Neural cell (in vitro differentiated cells): ENCODE measurements at regions not wholly inside any gene's neighbourhood (a gene's known extent, or its start where the extent isn't known, plus 50 kb on each side); places are given as distances from the start of the nearest gene placed in this dataset.

Experiments used
- POLR2AphosphoS5 ChIP-seq: IDR thresholded peaks from 2 replicates; pipeline ENCODE4 v1.6.1; 2012
- RAD21 ChIP-seq: fragments of 450-650 bp; conservative IDR thresholded peaks from 2 replicates; pipeline ENCODE4 v1.6.1; 2014; ENCODE audit warnings: antibody characterized with exemption, mild to moderate bottlenecking, moderate library complexity
- TAF1 ChIP-seq: IDR thresholded peaks from 2 replicates; pipeline ENCODE4 v1.6.1; 2012; ENCODE audit warnings: low read depth
- TF ChIP-seq, protein P1 (sequence below): fragments of 450-650 bp; IDR thresholded peaks from 2 replicates; pipeline ENCODE4 v1.5.1; 2014; ENCODE audit warnings: antibody characterized with exemption, mild to moderate bottlenecking, moderate library complexity; ENCODE audit not compliant: poor library complexity, severe bottlenecking

DNA sequence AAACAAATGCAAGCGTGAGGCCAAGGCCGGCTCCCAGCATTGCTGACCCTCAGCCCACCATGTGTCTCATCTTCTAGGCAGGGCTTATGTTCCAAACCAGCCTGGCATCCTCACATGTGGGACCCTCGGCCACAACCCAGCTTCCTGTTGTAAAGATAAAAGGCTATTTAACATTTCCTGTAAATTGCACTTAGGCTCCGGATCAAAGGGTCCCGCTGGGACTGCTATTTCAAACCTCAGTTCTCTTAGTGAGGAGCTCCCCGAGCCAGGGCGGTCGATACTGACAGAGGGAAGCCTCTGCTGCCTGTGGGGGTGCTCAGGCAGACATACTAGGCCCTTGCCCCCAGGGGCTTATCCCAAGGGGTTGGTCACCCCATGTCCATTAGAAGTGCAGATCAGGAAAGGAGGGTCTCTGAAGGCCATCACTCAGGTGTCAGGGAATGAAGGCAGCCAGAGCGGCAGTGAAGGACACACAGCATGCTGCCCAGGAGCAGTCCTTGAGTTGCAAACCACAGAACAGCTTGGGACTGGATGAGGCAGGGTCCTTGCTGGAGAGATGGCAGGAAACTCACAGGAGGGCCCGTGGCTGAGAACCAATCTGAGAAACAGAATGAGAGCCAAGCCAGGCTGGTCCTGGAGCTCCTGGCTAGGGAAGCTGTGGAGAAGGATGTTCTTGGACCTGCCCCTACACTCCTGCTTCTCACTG, 239.9 kb downstream of the TLE3 start:
- TF ChIP-seq TAF1 (no peak), POLR2AphosphoS5 (no peak), RAD21 (no peak)
- TF ChIP-seq, protein P1, sequence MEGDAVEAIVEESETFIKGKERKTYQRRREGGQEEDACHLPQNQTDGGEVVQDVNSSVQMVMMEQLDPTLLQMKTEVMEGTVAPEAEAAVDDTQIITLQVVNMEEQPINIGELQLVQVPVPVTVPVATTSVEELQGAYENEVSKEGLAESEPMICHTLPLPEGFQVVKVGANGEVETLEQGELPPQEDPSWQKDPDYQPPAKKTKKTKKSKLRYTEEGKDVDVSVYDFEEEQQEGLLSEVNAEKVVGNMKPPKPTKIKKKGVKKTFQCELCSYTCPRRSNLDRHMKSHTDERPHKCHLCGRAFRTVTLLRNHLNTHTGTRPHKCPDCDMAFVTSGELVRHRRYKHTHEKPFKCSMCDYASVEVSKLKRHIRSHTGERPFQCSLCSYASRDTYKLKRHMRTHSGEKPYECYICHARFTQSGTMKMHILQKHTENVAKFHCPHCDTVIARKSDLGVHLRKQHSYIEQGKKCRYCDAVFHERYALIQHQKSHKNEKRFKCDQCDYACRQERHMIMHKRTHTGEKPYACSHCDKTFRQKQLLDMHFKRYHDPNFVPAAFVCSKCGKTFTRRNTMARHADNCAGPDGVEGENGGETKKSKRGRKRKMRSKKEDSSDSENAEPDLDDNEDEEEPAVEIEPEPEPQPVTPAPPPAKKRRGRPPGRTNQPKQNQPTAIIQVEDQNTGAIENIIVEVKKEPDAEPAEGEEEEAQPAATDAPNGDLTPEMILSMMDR, result no peak
